H1 (cell line): ENCODE measurements at regions not wholly inside any gene's neighbourhood (a gene's known extent, or its start where the extent isn't known, plus 50 kb on each side); places are given as distances from the start of the nearest gene placed in this dataset.

Experiments
- CTCF ChIA-PET: fragments of 300-600 bp; sonication (Branson Sonifier 250); formaldehyde crosslinking; loops from one replicate; lab custom pipeline; 2021; ENCODE audit not compliant: partially characterized antibody; lab: Charles Lee
- POLR2A ChIA-PET: fragments of 300-600 bp; sonication (Branson Sonifier 250); formaldehyde crosslinking; loops from one replicate; lab custom pipeline; 2021; ENCODE audit warnings: inconsistent platforms; ENCODE audit not compliant: partially characterized antibody; lab: Charles Lee
- DNase-seq, 2 experiments: peaks; one replicate each; pipeline versions ENCODE4 v3.0.0 to v3.0.0-alpha.2; 2010 to 2022; ENCODE audit warnings: low spot score in 2 of 2, low read depth in 1 of 2, mixed read lengths in 1 of 2
- FAIRE-seq: peaks from 2 replicates; lab custom pipeline; 2011; peaks lifted over from hg19 to GRCh38; lab: Jason Lieb, UNC
- H2AFZ ChIP-seq: 2 replicates; pipeline ENCODE4 v1.8.1; 2012; ENCODE audit warnings: low read length, inconsistent platforms
- H2AK5ac ChIP-seq: 2 replicates; pipeline ENCODE4 v1.6.1; 2013; ENCODE audit warnings: low read depth, low read length
- H2BK120ac ChIP-seq: replicated peaks from 2 replicates; pipeline ENCODE3; 2013; ENCODE audit warnings: low read depth, low read length, inconsistent platforms
- H2BK12ac ChIP-seq: 2 replicates; pipeline ENCODE4 v1.6.1; 2013; ENCODE audit warnings: low read depth, low read length
- H2BK15ac ChIP-seq: 2 replicates; pipeline ENCODE4 v1.6.1; 2013; ENCODE audit warnings: low read length
- H2BK20ac ChIP-seq: 2 replicates; pipeline ENCODE4 v1.6.1; 2013; ENCODE audit warnings: low read length
- H2BK5ac ChIP-seq: 2 replicates; pipeline ENCODE4 v1.6.1; 2013; ENCODE audit warnings: low read depth, low read length
- H3K14ac ChIP-seq: 2 replicates; pipeline ENCODE4 v1.6.1; 2013; ENCODE audit warnings: inconsistent platforms; ENCODE audit not compliant: insufficient read length
- H3K18ac ChIP-seq: 2 replicates; pipeline ENCODE4 v1.6.1; 2013; ENCODE audit warnings: low read length; ENCODE audit errors: extremely low read depth
- H3K23ac ChIP-seq: 2 replicates; pipeline ENCODE4 v1.6.1; 2013; ENCODE audit warnings: inconsistent platforms; ENCODE audit not compliant: insufficient read length
- H3K23me2 ChIP-seq: 2 replicates; pipeline ENCODE4 v1.6.1; 2013; ENCODE audit warnings: low read depth, low read length
- H3K27ac ChIP-seq: 2 replicates; pipeline ENCODE4 v1.6.1; 2011; ENCODE audit warnings: low read depth, low read length, inconsistent platforms
- H3K27me3 ChIP-seq, 4 experiments: replicated peaks in 1 of 4; 1 replicate in 1 of 4; 2 replicates in 3 of 4; pipeline versions ENCODE4 v1.6.1 to v1.8.1; 2011 to 2013; ENCODE audit warnings: low read length in 3 of 4, mild to moderate bottlenecking in 3 of 4, inconsistent platforms in 2 of 4, mixed read lengths in 2 of 4, moderate library complexity in 1 of 4; ENCODE audit not compliant: control insufficient read depth in 3 of 4, insufficient read depth in 3 of 4; ENCODE audit errors: extremely low read depth in 1 of 4
- H3K36me3 ChIP-seq, 4 experiments: 2 replicates each; pipeline versions ENCODE4 v1.6.1 to v1.8.1; 2011 to 2013; ENCODE audit warnings: mild to moderate bottlenecking in 4 of 4, low read length in 3 of 4, moderate library complexity in 2 of 4, control low read depth in 1 of 4, inconsistent platforms in 1 of 4; ENCODE audit not compliant: insufficient read depth in 4 of 4, control insufficient read depth in 2 of 4
- H3K4ac ChIP-seq: replicated peaks from 2 replicates; pipeline ENCODE3; 2013; ENCODE audit warnings: low read length, low read depth, mixed read lengths, inconsistent platforms; ENCODE audit not compliant: insufficient read length
- H3K4me1 ChIP-seq, 4 experiments: replicated peaks in 1 of 4; 1 replicate in 1 of 4; 2 replicates in 3 of 4; pipeline versions ENCODE4 v1.6.1 to v1.8.1; 2011 to 2013; ENCODE audit warnings: low read length in 3 of 4, inconsistent platforms in 2 of 4, mixed read lengths in 1 of 4; ENCODE audit not compliant: insufficient read depth in 4 of 4, control insufficient read depth in 3 of 4
- H3K4me2 ChIP-seq, 2 experiments: 2 replicates each; pipeline versions ENCODE4 v1.6.1 to v1.8.1; 2011 to 2013; ENCODE audit warnings: low read depth in 2 of 2, low read length in 2 of 2, control low read depth in 1 of 2, inconsistent platforms in 1 of 2, mild to moderate bottlenecking in 1 of 2; ENCODE audit not compliant: insufficient read depth in 1 of 2
- H3K4me3 ChIP-seq, 4 experiments: fragments of 200-600, 300-600 bp in 1 of 4; sonication (generic), shearing (Covaris generic), sonication (Bioruptor Twin) in 1 of 4; 2 replicates each; pipeline versions ENCODE4 v1.5.1 to v1.8.1; 2011 to 2016; ENCODE audit warnings: low read length in 4 of 4, low read depth in 3 of 4, control low read depth in 2 of 4, inconsistent platforms in 2 of 4, mild to moderate bottlenecking in 2 of 4, mixed read lengths in 1 of 4, moderate library complexity in 1 of 4; ENCODE audit not compliant: insufficient read depth in 2 of 4; ENCODE audit errors: extremely low read depth in 1 of 4
- H3K56ac ChIP-seq: replicated peaks from 2 replicates; pipeline ENCODE3; 2013; ENCODE audit warnings: low read depth, mild to moderate bottlenecking, mixed read lengths, low read length, inconsistent platforms; ENCODE audit not compliant: insufficient read length
- H3K79me1 ChIP-seq: 2 replicates; pipeline ENCODE4 v1.6.1; 2013; ENCODE audit warnings: low read depth, low read length, control low read depth
- H3K79me2 ChIP-seq, 2 experiments: 2 replicates each; pipeline versions ENCODE4 v1.6.1 to v1.8.1; 2012 to 2013; ENCODE audit warnings: low read length in 2 of 2, mild to moderate bottlenecking in 2 of 2, inconsistent platforms in 1 of 2; ENCODE audit not compliant: insufficient read depth in 2 of 2, control insufficient read depth in 1 of 2
- H3K9ac ChIP-seq, 4 experiments: replicated peaks in 1 of 4; 1 replicate in 1 of 4; 2 replicates in 3 of 4; pipeline versions ENCODE4 v1.6.1 to v1.8.1; 2011 to 2013; ENCODE audit warnings: low read depth in 3 of 4, low read length in 3 of 4, control low read depth in 2 of 4, mild to moderate bottlenecking in 2 of 4, moderate library complexity in 2 of 4, inconsistent platforms in 1 of 4; ENCODE audit errors: extremely low read depth in 1 of 4
- H3K9me3 ChIP-seq, 2 experiments: 2 replicates each; pipeline versions ENCODE4 v1.6.1 to v1.8.1; 2012 to 2013; ENCODE audit warnings: mild to moderate bottlenecking in 2 of 2, moderate library complexity in 2 of 2, control low read depth in 1 of 2, inconsistent platforms in 1 of 2, low read depth in 1 of 2, low read length in 1 of 2, mixed read lengths in 1 of 2; ENCODE audit not compliant: insufficient read depth in 2 of 2
- H4K20me1 ChIP-seq, 2 experiments: replicated peaks in 1 of 2; 2 replicates each; pipeline versions ENCODE3 to v1.8.1; 2011 to 2013; ENCODE audit warnings: inconsistent platforms in 2 of 2, low read length in 2 of 2, mild to moderate bottlenecking in 1 of 2; ENCODE audit not compliant: insufficient read depth in 2 of 2, control insufficient read depth in 1 of 2
- H4K5ac ChIP-seq: 2 replicates; pipeline ENCODE4 v1.6.1; 2013; ENCODE audit warnings: low read length, low read depth, mixed read lengths, inconsistent platforms; ENCODE audit not compliant: insufficient read length
- H4K8ac ChIP-seq: 2 replicates; pipeline ENCODE4 v1.8.0; 2013; ENCODE audit warnings: mild to moderate bottlenecking, moderate library complexity, low read length, inconsistent platforms; ENCODE audit not compliant: insufficient read depth; ENCODE audit errors: extremely low read depth
- H4K91ac ChIP-seq: replicated peaks from 2 replicates; pipeline ENCODE3; 2013; ENCODE audit warnings: low read length, mixed read lengths, inconsistent platforms; ENCODE audit not compliant: insufficient read length
- BRCA1 ChIP-seq: IDR thresholded peaks from 2 replicates; pipeline ENCODE4 v1.6.1; 2012; ENCODE audit warnings: low read depth, low read length, improper control_type of control experiment
- WGBS, 2 experiments: shearing (Covaris generic) in 1 of 2; methylation state at CpG; one replicate each; pipeline versions ENCODE4 v1.1.6 to v1.1.7; 2013 to 2015; ENCODE audit warnings: low lambda C conversion rate in 2 of 2, mixed read lengths in 2 of 2, inconsistent platforms in 1 of 2, low coverage in 1 of 2, missing lambda C conversion rate in 1 of 2; ENCODE audit not compliant: insufficient replicate concordance in 2 of 2, insufficient coverage in 1 of 2, insufficient read length in 1 of 2; ENCODE audit errors: extremely low coverage in 1 of 2, missing lambda C conversion rate in 1 of 2; 5-methylcytosine and 5-hydroxymethylcytosine counted together

DNA sequence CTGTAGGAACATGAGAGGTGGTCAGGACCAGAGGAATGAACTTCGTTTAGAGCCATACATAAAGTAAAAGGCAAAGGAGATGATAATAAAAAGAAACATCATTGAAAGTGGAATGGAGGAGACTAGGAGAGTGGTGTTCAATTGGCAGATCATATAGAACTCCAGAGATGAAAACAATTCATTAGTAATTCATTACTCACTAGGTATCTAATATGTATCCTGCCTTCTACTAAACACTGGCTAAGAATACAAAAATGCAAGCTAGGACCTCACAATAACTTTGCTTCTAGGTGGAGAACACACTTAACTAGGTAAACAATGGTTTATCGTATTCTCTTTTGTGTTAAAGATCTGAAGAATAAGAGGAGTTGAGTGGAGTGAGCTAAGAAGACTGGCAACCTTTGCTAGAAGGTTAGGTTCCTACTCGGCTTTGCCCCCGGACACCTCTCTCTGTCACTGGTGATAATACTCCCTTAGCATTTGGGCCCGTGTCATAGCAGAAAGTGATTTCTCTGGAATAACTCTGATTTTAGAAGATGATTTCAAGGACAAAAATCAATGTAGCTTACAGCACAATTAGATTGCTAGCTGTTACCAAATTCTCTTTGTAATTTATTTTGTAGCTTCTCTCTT, 88.6 kb upstream of the IFNE start:
- no peak for TF ChIP-seq BRCA1
- DNase-seq (no peak), FAIRE-seq (no peak)
- Histone ChIP-seq H2BK5ac (no peak overlapping the region), H3K4me3 (no peak overlapping the region), H3K14ac (no peak overlapping the region), H3K9ac (no peak overlapping the region), H2AFZ (no peak overlapping the region), H3K23ac (no peak overlapping the region), H3K36me3 (no peaks in the 10 kb centered on the region), H3K4ac (no peak overlapping the region), H2BK15ac (no peak overlapping the region), H2AK5ac (no peak overlapping the region), H3K79me2 (no peaks in the 10 kb centered on the region), H4K91ac (no peak overlapping the region), H2BK120ac (no peak overlapping the region), H3K9me3 (no peaks in the 10 kb centered on the region), H2BK20ac (no peak overlapping the region), H2BK12ac (no peak overlapping the region), H4K5ac (no peak overlapping the region), H3K56ac (no peak overlapping the region), H3K79me1 (no peaks in the 10 kb centered on the region), H4K20me1 (no peaks in the 10 kb centered on the region), H3K4me1 (no peaks in the 10 kb centered on the region), H3K27me3 (no peaks in the 10 kb centered on the region), H3K4me2 (no peak overlapping the region), H3K23me2 (no peaks in the 10 kb centered on the region), H4K8ac (no peak overlapping the region), H3K27ac (no peak overlapping the region), H3K18ac (no peak overlapping the region)
- CTCF ChIA-PET = interaction anchor here (1.0 to 2.5 kb wide), 2 partner anchors 17 to 111 kb away, joined by 3 to 5 read pairs; no protein-coding TSS in a partner anchor
- POLR2A ChIA-PET = interaction anchor here (2.4 kb wide), 1 partner anchor 11 kb away, joined by 8 read pairs; no protein-coding TSS in a partner anchor
- WGBS, 2 experiments = 88% methylated on average over 5 of the region's 5 CpGs; no CpG with 5 or more reads in 1 of the 2 experiments
